IgD-negative memory B cell (primary cell): ENCODE measurements at regions not wholly inside any gene's neighbourhood (a gene's known extent, or its start where the extent isn't known, plus 50 kb on each side); places are given as distances from the start of the nearest gene placed in this dataset.
"Not testable (repeated sequence)": the region's sequence is repeated elsewhere in the genome, so short reads cannot be mapped to it uniquely, and the experiment has no call there.

Source experiments
- H3K27ac Mint-ChIP-seq, 3 donors: one replicate each; pipeline ENCODE4 v1.8.0; 2020 to 2022; ENCODE audit warnings: mild to moderate bottlenecking in 3 of 3, mixed read lengths in 3 of 3, moderate library complexity in 1 of 3
- H3K27me3 Mint-ChIP-seq: one replicate; pipeline ENCODE4 v1.8.0; 2021; ENCODE audit warnings: mixed read lengths
- H3K36me3 Mint-ChIP-seq: one replicate; pipeline ENCODE4 v1.8.0; 2020; ENCODE audit warnings: mild to moderate bottlenecking, mixed read lengths
- H3K4me1 Mint-ChIP-seq, 3 donors: one replicate each; pipeline ENCODE4 v1.8.0; 2020 to 2022; ENCODE audit warnings: mixed read lengths in 3 of 3, mild to moderate bottlenecking in 1 of 3
- H3K4me3 Mint-ChIP-seq, 4 donors: one replicate each; pipeline ENCODE4 v1.8.0; 2020 to 2022; ENCODE audit warnings: mild to moderate bottlenecking in 4 of 4, mixed read lengths in 4 of 4, moderate library complexity in 3 of 4
- H3K9me3 Mint-ChIP-seq, 3 donors: one replicate each; pipeline ENCODE4 v1.8.0; 2020 to 2021; ENCODE audit warnings: mixed read lengths in 3 of 3, mild to moderate bottlenecking in 1 of 3

- H3K36me3 Mint-ChIP-seq, H3K4me1 Mint-ChIP-seq, H3K27me3 Mint-ChIP-seq, H3K9me3 Mint-ChIP-seq, H3K4me3 Mint-ChIP-seq, H3K27ac Mint-ChIP-seq: not testable (repeated sequence)
Observed at GRCh38 chr15:22134941-22135566, 54.7 kb downstream of the OR4M2 start.

GRCh38 chr15:22137572-22137971 lies 57.2 kb downstream of the OR4M2 start:
- not testable (repeated sequence) for H3K4me3 Mint-ChIP-seq, H3K36me3 Mint-ChIP-seq, H3K9me3 Mint-ChIP-seq, H3K27me3 Mint-ChIP-seq, H3K27ac Mint-ChIP-seq, H3K4me1 Mint-ChIP-seq

- not testable (repeated sequence) for H3K27me3 Mint-ChIP-seq, H3K9me3 Mint-ChIP-seq, H3K4me3 Mint-ChIP-seq, H3K36me3 Mint-ChIP-seq, H3K4me1 Mint-ChIP-seq, H3K27ac Mint-ChIP-seq
Observed at GRCh38 chr15:22141106-22141505, 60.8 kb downstream of the OR4M2 start.

GRCh38 chr15:22148109-22148508 lies 67.8 kb downstream of the OR4M2 start:
- not testable (repeated sequence) for H3K9me3 Mint-ChIP-seq, H3K4me3 Mint-ChIP-seq, H3K36me3 Mint-ChIP-seq, H3K27ac Mint-ChIP-seq, H3K27me3 Mint-ChIP-seq, H3K4me1 Mint-ChIP-seq

GRCh38 chr15:22158243-22158642 lies 77.9 kb downstream of the OR4M2 start:
- not testable (repeated sequence) for H3K27me3 Mint-ChIP-seq, H3K36me3 Mint-ChIP-seq, H3K27ac Mint-ChIP-seq, H3K4me3 Mint-ChIP-seq, H3K4me1 Mint-ChIP-seq, H3K9me3 Mint-ChIP-seq

- not testable (repeated sequence) for H3K4me3 Mint-ChIP-seq, H3K27ac Mint-ChIP-seq, H3K36me3 Mint-ChIP-seq, H3K4me1 Mint-ChIP-seq, H3K27me3 Mint-ChIP-seq, H3K9me3 Mint-ChIP-seq
Observed at GRCh38 chr15:22160283-22160682, 80.0 kb downstream of the OR4M2 start.

- not testable (repeated sequence) for H3K36me3 Mint-ChIP-seq, H3K9me3 Mint-ChIP-seq, H3K27ac Mint-ChIP-seq, H3K27me3 Mint-ChIP-seq, H3K4me3 Mint-ChIP-seq, H3K4me1 Mint-ChIP-seq
Observed at GRCh38 chr15:22160741-22161140, 80.4 kb downstream of the OR4M2 start.

GRCh38 chr15:22161398-22161797 lies 81.1 kb downstream of the OR4M2 start:
- not testable (repeated sequence) for H3K27me3 Mint-ChIP-seq, H3K27ac Mint-ChIP-seq, H3K4me1 Mint-ChIP-seq, H3K36me3 Mint-ChIP-seq, H3K4me3 Mint-ChIP-seq, H3K9me3 Mint-ChIP-seq

- H3K9me3 Mint-ChIP-seq, H3K4me1 Mint-ChIP-seq, H3K27me3 Mint-ChIP-seq, H3K4me3 Mint-ChIP-seq, H3K36me3 Mint-ChIP-seq, H3K27ac Mint-ChIP-seq: not testable (repeated sequence)
Observed at GRCh38 chr15:22163715-22164114, 83.4 kb downstream of the OR4M2 start.

GRCh38 chr15:22167521-22167920 lies 87.2 kb downstream of the OR4M2 start:
- H3K27me3 Mint-ChIP-seq, H3K4me1 Mint-ChIP-seq, H3K4me3 Mint-ChIP-seq, H3K9me3 Mint-ChIP-seq, H3K36me3 Mint-ChIP-seq, H3K27ac Mint-ChIP-seq: not testable (repeated sequence)

GRCh38 chr15:22173029-22173998 lies 93.0 kb downstream of the OR4M2 start:
- not testable (repeated sequence) for H3K27ac Mint-ChIP-seq, H3K36me3 Mint-ChIP-seq

GRCh38 chr15:22174088-22174487 lies 93.8 kb downstream of the OR4M2 start:
- H3K36me3 Mint-ChIP-seq, H3K4me1 Mint-ChIP-seq, H3K9me3 Mint-ChIP-seq, H3K27ac Mint-ChIP-seq, H3K27me3 Mint-ChIP-seq, H3K4me3 Mint-ChIP-seq: not testable (repeated sequence)

More at GRCh38 chr15:22173029-22173998, 93.0 kb downstream of the OR4M2 start:
- H3K27me3 Mint-ChIP-seq, H3K4me3 Mint-ChIP-seq, H3K9me3 Mint-ChIP-seq, H3K4me1 Mint-ChIP-seq: not testable (repeated sequence)

- H3K9me3 Mint-ChIP-seq, H3K27me3 Mint-ChIP-seq, H3K27ac Mint-ChIP-seq, H3K36me3 Mint-ChIP-seq, H3K4me3 Mint-ChIP-seq, H3K4me1 Mint-ChIP-seq: not testable (repeated sequence)
Observed at GRCh38 chr15:22177965-22178364, 97.6 kb downstream of the OR4M2 start.

- H3K27me3 Mint-ChIP-seq, H3K9me3 Mint-ChIP-seq, H3K36me3 Mint-ChIP-seq, H3K4me1 Mint-ChIP-seq, H3K4me3 Mint-ChIP-seq, H3K27ac Mint-ChIP-seq: not testable (repeated sequence)
Observed at GRCh38 chr15:22178438-22178837, 98.1 kb downstream of the OR4M2 start.

- H3K9me3 Mint-ChIP-seq, H3K27ac Mint-ChIP-seq: not testable (repeated sequence)
Observed at GRCh38 chr15:22179043-22179442, 98.7 kb downstream of the OR4M2 start.

GRCh38 chr15:22180611-22181010 lies 100.3 kb downstream of the OR4M2 start:
- H3K9me3 Mint-ChIP-seq, H3K4me3 Mint-ChIP-seq, H3K27me3 Mint-ChIP-seq, H3K27ac Mint-ChIP-seq, H3K4me1 Mint-ChIP-seq, H3K36me3 Mint-ChIP-seq: not testable (repeated sequence)

More at GRCh38 chr15:22179043-22179442, 98.7 kb downstream of the OR4M2 start:
- not testable (repeated sequence) for H3K27me3 Mint-ChIP-seq, H3K4me3 Mint-ChIP-seq, H3K36me3 Mint-ChIP-seq, H3K4me1 Mint-ChIP-seq
